NCI-H345 treated with DMSO at 0.1 percent for 48 hours (cell line): ENCODE measurements at regions not wholly inside any gene's neighbourhood (a gene's known extent, or its start where the extent isn't known, plus 50 kb on each side); places are given as distances from the start of the nearest gene placed in this dataset.
A peak's percentile ranks its signal among the peaks of the same experiment; 100 is the strongest.
"Not testable (repeated sequence)": the region's sequence is repeated elsewhere in the genome, so short reads cannot be mapped to it uniquely, and the experiment has no call there.

ENCODE experiments used
- DNase-seq: peaks from one replicate; lab custom pipeline; 2025; ENCODE audit not compliant: unreplicated experiment; lab: John Stamatoyannopoulos, UW

DNA sequence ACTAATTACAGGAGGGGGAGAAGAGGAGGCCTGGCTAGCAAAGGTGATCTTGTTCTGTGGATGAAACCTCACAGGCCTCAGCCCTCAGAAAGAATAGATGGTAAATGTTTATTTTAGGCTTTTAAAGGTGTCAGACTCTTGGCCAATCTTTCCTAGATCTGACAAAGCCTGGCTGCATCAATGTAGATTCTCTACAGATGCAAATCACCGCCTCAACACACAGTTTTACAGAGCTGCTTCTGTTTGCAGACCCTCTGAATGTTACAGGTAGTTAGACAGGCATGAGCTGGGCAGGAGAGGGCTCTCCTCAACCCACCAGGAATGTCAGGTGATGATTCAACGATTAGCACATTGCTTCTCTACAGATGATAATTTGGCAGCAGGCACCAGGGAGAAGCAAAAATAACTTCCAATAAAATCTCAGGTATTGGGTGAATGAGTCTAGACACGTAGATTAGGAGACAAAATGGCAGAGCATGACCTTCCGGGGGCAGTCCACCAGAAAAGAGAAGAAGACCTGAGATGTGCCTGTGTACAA, 105.4 kb upstream of the VANGL1 start:
- DNase-seq, result no peak

DNA sequence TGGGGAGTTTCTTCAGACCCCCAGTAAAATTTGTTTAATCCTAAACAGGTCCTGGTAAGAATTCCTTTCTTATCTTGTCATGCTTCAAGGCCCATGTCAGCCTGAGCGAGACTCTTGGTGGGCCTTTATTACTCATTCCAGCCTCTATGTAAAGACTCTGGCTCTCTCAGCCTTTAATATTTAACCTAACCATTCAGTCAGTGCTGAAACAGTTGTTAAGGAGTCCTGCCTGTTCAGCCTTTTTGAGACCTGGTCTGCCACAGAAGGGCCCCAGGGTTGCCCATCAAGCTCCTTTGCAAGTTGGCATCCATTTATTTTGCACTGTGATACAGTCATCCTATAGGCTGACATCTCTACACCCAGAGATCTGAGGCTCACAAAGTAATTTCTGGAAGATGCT, 107.7 kb upstream of the VANGL1 start:
- DNase-seq, result no peak

DNA sequence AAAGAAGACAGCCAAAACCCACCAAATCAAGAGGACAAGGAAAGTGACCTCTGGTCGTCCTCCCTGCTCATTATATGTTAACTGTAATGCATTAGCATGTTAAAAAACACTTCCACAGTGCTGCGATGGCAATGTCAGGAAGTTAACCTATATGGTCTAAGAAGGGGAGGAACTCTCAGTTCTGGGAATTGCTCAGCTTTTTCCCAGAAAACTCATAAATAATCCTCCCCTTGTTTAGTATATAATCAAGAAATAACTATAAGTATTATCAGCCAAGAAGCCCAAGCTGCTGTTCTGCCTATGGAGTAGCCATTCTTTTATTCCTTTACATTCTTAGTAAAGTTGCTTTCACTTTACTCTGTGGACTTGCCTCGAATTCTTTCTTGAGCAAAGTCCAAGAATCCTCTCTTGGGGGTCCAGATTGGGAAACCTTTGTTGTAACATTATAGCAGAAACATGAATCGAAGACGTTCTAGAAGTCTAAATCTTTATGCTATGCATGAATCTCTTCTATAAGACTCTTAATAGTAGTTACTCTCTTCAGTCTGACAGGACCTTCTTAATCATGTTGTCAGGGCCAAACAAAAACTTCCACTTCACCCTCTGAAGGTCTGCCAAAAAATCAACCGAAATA, 110.0 kb upstream of the VANGL1 start:
- no peak for DNase-seq

DNA sequence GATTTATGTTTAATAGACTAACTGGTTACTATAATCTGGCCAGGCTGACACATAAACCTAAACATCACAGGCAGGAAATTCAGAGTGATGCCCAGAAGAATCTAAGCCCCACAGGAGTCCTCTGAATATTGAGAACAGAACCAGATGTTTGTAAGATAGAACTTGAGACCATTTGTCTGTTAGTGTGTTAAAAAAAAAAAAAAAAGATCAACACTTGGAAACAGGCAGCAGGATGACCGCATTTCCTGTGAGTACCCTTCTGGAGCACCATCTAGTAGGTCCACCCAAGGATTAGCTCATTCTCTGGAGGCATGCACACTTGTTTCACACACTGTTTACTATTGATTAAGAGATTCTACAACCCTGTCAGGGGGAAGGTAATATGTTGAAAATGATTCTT, 111.4 kb upstream of the VANGL1 start:
- DNase-seq, result no peak

DNA sequence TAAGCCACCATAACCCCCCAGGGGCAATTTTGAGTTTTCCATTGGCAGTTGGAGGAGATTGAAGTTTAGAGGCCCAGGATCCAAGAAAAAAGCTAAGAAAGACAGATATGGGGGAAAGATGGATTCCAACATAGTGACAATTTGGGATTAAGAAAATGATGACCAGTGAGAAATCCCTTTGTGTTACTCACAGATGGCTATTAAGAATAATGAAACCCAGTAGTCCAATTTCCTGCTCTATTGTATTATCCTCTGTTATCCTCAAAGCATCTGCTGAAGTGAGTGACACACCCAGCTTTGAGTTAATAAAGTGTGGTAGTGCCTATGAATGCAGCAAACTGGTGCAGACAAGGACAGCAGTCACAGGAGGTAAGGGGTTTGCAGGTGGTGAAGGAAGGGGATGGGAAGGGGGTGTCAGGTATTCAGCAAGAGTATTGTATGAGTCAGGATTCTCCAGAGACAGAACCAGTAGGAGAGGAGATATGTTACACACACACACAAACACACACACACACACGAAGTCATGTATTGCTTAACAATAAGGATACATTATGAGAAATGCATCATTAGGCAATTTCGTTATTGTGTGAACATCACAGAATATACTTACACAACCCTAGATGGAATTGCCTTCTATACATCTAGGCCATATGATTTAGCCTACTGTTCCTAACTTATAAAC, 112.4 kb upstream of the VANGL1 start:
- DNase-seq, result no peak

DNA sequence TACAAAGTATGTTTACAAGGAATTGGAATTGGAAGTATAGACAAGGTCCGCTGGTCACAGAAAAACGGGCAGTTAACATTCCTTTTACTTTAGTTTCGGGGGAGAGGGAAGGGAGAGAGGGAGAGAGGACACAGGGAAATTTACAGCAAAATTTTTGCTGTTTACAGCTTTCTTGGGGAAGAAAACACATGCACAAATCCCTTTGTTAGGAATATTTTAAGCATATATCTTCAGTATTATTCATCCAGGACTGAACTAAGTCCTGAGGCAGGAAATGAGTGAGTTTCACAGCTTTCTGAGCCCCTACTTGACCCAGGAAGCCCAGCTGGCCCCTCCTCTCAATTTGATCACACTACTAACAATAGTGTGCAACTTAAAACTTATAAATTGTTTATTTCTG, 113.4 kb upstream of the VANGL1 start:
- DNase-seq, result not testable (repeated sequence)

DNA sequence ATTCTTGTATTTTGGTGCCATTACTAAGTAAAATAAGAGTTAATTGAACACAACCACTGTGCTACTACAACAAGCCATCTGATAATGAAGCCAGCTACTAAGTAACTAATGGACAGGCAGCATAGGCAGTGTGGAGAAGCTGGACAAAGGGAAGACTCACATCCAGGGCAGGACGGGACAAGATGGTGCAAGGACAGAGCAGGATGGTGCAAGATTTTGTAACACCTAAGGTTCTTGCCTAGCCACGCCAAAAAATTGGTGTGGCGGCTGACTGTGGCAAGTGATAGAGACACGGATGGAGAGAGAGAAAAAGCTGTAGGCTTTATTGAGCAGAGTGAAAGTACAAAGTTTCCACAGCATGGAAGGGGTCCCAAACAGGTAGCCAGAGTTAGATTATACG, 114.0 kb upstream of the VANGL1 start:
- no peak for DNase-seq

DNA sequence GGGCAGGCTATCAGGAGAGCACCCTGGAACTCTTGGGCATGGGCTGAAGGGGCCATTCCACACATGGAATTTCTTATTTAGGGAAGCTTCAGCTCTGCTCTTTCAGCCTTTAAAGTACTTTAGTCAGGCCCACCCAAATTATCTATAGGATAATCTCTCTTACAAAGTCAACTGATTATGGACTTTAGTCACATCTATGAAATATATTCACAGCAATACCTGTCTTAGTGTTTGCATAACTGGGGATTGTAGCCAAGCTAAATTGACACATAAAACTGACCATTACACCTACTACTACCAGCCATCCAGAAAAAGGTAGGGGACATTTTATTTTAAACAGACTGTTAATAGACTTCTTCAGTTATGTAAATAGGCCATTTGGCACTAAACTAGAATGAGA, 114.9 kb upstream of the VANGL1 start:
- no peak for DNase-seq

DNA sequence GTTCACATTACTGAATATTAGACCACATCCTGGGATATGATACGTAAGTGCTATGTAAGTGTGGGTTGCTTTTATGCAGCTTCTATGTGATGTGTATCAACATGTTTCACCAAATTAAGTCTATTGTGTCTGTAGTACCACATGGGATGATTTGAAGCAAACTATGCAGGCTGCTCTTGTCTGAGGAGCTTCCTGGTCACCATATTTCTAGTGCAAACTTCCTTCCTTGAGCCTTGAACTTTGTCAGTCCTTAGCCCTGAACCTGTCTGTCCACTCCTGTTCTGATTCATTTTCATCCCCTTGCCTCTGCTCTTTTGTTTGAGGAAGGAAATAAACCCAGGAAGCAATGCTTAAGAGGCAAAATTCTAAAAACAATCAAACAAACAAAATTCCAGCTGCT, 117.5 kb upstream of the VANGL1 start:
- DNase-seq, result no peak

DNA sequence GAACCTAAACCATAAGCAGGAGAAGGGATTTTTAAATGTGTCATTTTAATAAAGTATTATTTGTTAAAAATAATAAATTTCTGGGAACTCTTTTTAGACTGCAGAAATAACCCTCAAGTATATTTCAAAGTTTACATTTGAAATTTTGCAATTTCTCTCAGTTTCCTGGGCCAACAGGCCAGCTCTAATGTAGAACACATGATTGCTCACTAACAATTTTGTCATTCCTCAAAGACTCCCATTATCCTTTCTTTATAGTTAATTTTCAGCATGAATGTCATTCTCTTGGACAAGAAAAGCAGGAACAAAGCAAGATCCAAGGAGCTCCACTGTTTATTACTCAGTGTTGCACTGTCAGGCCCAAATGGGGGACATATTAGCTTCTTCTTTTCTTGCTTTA, 119.4 kb upstream of the VANGL1 start:
- no peak for DNase-seq

DNA sequence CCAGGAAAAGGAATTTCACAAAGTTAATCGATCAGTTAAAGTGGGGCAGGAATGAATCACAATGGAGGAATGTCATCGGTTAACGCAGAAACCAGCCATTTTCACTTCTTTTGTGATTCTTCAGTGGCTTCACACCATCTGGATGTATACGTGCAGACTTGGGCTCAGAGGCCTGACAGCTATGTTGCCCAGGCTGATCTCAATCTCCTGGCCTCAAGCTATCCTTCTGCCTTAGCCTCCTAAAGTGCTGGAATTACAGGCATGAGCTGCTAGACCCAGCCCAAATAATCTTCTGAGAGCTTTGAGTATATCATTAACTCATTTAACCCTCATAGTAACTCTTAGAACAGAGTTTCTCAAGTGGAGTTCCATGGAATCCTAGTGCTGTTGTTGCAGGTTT, 126.5 kb upstream of the VANGL1 start:
- DNase-seq, result no peak

DNA sequence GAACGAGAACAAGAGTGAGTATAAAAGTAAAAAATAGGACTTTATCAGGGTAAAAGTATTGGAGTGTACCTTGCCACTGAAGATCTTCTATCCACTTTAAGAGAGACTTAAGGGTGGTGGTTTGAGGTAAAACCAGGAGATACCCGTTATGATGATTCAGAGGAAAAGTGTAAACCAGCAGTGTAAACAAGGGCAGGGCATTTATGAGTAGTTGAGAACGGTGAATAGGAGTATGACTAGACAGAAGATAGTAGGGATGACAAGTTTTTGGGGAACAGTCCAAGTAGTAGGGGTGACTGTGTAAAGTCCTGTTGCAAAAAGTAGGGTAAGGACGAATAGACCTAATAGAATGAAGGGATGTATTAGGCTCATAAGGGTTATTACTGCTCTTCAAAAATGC, 131.5 kb upstream of the VANGL1 start:
- DNase-seq, result not testable (repeated sequence)

DNA sequence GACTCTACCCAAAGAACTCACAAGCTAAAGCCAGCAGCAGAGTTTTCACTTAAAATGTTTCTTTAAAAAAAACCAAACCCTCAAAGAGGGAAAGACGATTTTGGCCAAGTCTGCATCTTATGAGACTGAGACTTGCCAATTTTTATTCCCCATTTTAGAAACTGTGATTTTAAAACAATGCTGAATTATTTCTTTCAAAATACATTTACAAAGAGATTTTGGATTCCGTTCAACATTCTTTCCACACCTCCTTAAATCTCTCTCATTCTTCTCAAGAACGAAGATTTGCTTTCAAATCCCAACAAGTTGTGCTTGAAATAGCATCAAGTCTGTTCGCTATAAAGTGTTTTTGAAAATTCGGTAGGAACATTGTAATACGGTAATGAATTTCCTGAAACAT, 133.9 kb upstream of the VANGL1 start:
- no peak for DNase-seq

DNA sequence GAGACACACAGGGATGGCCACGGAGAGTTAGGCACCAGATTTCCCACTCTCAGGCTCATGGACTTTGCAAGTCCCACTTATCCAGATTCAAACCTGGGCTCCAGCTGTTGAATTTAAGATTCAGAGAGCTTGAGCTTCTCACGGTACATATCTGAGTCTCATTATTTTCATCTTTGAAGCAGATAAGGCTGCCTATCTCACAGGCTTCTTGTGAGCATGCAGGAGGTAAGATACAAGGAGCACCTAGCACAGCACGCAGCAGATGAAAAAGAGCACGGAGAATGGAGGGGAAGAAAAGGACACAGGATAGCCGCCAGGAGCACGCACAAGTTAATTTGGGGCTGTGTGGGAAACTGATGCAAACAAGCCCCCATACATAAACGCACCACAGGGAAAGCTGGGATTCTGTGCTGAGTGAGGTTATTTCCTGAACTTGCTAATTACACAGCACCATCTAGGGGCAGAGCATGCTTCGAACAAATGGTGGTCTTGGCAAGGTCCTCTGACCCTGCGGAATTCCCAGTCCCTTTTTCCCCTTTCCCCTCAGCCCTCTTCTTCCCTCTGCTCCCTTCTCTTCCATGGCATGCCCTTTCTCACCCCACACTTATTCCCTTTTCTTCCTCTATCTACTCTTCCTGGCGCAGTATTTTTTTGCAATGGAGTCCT, 134.7 kb upstream of the VANGL1 start:
- DNase-seq, result peak; percentile 0

DNA sequence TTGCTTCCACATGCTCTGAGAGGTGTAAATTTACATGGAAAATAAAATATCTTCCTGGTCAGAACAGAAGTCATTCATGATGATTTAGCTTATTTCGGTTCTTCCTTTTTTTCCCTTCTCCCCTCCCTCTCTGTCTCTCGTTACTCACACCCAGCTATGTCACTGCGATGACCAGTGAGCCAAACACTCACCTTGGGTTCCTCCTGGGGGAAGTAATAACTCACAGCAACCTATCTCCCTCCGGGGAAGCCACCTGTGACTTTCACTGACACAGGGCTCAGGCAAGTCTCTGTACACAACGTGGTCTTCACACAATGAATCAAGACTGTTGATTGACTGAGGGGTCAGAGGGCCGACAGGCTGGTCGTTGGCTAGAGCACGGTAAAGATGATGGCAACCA, 135.3 kb upstream of the VANGL1 start:
- DNase-seq, result no peak

DNA sequence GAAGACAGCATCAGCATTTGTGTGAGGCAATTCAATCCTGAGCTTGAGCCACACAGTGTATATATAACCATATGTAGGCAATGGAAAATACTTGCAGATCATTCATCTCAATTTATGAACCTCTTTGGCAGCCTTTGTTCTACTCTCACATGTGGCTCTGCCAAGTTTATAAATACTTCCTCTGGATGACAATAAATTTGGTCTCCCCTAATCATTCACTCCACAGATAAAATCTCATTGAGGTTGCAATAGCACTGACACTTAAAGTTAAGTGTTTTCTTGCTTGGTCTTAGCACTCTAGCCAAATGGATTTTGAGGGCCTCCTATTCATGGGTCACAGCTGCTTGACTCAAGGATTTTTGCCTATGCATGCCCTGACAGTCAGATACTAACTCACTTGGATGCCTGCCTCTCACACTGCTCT, 136.6 kb upstream of the VANGL1 start:
- no peak for DNase-seq

DNA sequence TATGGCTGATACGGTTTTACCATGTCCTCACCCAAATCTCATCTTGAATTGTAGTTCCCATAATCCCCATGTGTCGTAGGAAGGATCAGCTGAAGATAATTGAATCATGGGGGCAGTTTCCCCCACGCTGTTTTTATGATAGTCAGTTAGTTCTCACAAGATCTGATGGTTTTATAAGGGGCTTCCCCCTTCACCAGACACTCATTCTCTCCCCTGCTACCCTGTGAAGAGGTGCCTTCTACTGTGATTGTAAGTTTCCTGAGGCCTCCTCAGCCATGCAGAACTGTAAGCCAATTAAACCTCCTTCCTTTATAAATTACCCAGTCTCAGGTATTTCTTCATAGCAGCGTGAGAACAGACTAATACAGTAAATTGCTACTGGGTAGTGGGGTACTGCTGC, 139.6 kb upstream of the VANGL1 start:
- DNase-seq, result not testable (repeated sequence)

DNA sequence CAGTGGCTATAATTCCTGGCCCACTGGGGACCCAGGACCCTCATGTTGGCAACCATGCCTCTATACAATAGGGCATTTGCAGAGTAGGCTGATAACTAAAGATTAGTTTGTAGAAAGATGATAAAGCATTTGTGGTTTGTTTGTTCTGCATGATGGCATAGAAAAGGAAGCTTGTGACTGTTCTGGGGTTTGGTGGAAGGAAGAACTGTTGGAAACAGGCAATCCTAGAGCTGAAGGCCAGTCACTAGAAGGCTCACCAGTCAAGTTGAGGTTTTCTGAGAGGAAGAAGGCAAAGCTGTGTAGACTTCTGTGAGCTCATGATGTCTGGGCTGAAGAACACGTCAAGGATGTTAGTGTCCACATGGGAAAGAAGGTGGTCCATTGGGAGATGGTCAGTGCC, 140.3 kb upstream of the VANGL1 start:
- no peak for DNase-seq

DNA sequence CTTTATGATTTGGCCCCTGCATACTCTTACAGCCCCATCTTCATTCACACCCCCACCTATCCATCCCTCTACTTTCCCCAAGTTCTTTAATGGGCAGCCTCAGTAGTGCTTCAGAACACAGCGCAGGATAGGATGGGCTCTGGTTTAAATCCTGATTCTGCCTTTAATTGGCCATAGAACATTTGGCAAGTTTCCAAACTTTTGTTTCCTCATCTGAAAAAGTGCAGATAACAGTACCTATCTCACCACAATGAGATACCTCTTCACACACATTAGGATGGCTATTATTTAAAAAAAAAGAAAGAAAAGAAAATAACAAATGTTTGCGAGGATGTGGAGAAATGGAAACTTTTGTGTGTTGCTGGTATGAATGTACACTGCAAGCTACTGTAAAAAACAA, 142.5 kb upstream of the VANGL1 start:
- DNase-seq, result no peak

DNA sequence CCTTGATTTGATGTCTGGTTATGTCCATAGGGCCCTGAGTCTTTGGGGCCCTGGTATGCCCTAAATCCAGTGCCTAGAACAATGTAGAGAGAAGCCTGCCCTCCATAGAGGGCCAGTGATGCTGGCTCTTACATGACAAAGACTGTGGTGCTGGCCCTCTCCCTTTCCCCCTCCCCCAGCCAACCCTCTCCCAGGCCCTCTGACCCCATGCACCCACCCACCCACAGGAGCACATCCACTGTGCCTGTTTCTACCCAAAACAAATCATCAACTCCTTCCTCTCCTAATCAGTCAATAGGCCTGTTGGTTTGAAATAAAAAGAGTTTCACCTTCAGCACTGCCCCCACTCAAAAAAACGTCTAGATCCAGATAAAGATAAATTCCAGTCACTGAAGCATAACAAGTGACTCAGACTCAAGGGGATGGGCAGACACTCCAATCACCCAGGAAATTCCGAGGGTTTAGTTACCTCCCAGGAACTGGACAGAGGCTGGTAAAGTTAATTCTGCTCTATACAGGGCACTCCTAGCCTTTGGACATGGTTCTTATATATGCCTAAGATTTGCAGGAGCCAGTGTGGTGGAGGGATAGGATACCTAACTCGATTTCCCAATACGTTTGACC, 144.8 kb upstream of the VANGL1 start:
- DNase-seq, result no peak

DNA sequence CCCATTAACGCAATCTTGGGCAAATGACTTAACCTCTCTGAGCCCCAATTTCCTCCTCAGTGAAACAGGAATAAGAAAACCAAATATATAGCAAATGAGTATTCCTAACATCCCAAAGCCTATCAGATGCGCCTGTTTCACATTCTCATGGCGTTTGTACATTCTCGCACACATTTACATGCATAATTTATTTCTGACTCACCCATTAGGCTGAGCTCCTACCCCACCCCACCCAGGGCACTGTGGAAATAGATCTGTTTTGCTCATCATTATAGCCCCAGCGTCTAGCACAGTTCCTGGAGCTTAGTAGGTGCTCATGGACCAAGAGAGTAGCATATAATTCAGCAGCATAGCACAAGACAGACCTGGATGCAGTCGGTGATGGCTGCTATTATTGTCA, 146.1 kb upstream of the VANGL1 start:
- no peak for DNase-seq

DNA sequence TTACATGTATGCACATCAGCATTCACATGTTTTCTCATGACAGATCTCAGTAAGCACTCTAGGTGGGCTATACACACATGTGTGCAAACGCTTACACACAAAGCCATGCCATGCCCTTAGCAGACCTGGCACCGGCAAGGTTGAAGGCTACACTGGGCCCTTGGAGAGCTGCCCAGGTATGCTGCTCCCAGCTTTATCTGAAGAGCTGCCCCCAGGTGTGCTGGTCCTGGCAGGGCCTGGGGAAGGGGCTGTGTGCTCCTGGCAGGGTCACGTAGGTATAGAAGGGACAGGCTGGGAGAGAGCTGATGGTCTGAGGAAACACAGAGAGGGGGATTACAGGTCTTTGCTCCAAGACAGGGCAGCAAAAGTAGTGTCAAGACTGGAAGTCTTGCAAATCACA, 146.7 kb upstream of the VANGL1 start:
- DNase-seq, result no peak
